ENCODE measurements at regions not wholly inside any gene's neighbourhood (a gene's known extent, or its start where the extent isn't known, plus 50 kb on each side); places are given as distances from the start of the nearest gene placed in this dataset.

- TF ChIP-seq ATF2 (IDR thresholded peaks at IDR 0.05; ENCODE audit: low read length) (no peak), SAP30 (IDR thresholded peaks at IDR 0.05; ENCODE audit: insufficient read depth, insufficient replicate concordance, low read length) (no peak), SUZ12 (IDR thresholded peaks at IDR 0.05; ENCODE audit: low read length) (no peak), TCF12 (IDR thresholded peaks at IDR 0.05; ENCODE audit: low read depth, low read length) (no peak), MAX (IDR thresholded peaks at IDR 0.05) (no peak)
These were observed 931.2 kb downstream of the MCTP2 start (continued) for GRCh38 chr15:95162531-95162930.

Data from H1 (cell line).